Tibial nerve (tissue), 4 donors: ENCODE measurements at regions not wholly inside any gene's neighbourhood (a gene's known extent, or its start where the extent isn't known, plus 50 kb on each side); places are given as distances from the start of the nearest gene placed in this dataset.

Experiments used
- DNase-seq, 2 donors: peaks; one replicate each; pipeline ENCODE4 v3.0.0-alpha.2; 2019; ENCODE audit warnings: low spot score in 2 of 2
- H3K27ac ChIP-seq, 4 donors: fragments of 200-600 bp; sonication (generic) in 3 of 4; one replicate each; pipeline ENCODE4 v1.5.1; 2017 to 2019; ENCODE audit warnings: mild to moderate bottlenecking in 1 of 4
- H3K27me3 ChIP-seq, 2 donors: fragments of 200-600 bp; sonication (generic) in 1 of 2; one replicate each; pipeline versions ENCODE4 v1.5.1 to v1.6.0; 2017 to 2019
- H3K36me3 ChIP-seq, 3 donors: fragments of 200-600 bp; sonication (generic); one replicate each; pipeline ENCODE4 v1.5.1; 2018 to 2019
- H3K4me1 ChIP-seq, 4 donors: fragments of 200-600 bp; sonication (generic) in 3 of 4; one replicate each; pipeline ENCODE4 v1.5.1; 2017 to 2019
- H3K4me3 ChIP-seq, 4 donors: fragments of 200-600 bp; sonication (generic) in 3 of 4; one replicate each; pipeline ENCODE4 v1.5.1; 2017 to 2019; ENCODE audit warnings: mild to moderate bottlenecking in 1 of 4, moderate library complexity in 1 of 4
- H3K9me3 ChIP-seq, 4 donors: fragments of 200-600 bp; sonication (generic) in 3 of 4; one replicate each; pipeline ENCODE4 v1.5.1; 2017 to 2019
- EP300 ChIP-seq, 2 donors: sonication (generic); formaldehyde crosslinking; IDR thresholded peaks; one replicate each; pipeline ENCODE4 v1.6.1; 2017; ENCODE audit warnings: antibody characterized with exemption in 2 of 2, mild to moderate bottlenecking in 1 of 2
- POLR2A ChIP-seq, 2 donors: fragments of 450-650 bp; IDR thresholded peaks; one replicate each; pipeline ENCODE4 v1.6.1; 2017; ENCODE audit warnings: antibody characterized with exemption in 2 of 2, mild to moderate bottlenecking in 2 of 2, moderate library complexity in 2 of 2
- WGBS, 2 donors: methylation state at CpG; one replicate each; pipeline ENCODE4 v1.1.5; 2018; 5-methylcytosine and 5-hydroxymethylcytosine counted together
- TF ChIP-seq, protein P1 (sequence below), 5 experiments: fragments of 200-600 bp in 3 of 5; fragments of 450-650 bp in 2 of 5; sonication (generic) in 3 of 5; IDR thresholded peaks; one replicate each; pipeline ENCODE4 v1.5.1; 2016 to 2019; ENCODE audit warnings: antibody characterized with exemption in 5 of 5, mild to moderate bottlenecking in 3 of 5, moderate library complexity in 2 of 5

GRCh38 chr16:86896976-86897375 lies 318.6 kb downstream of the FOXL1 start:
- Histone ChIP-seq H3K36me3 (no peaks in the 10 kb centered on the region), H3K27ac (no peak overlapping the region), H3K27me3 (peaks cover 0 to 14% of the 10 kb centered on the region in 2 donors), H3K4me3 (no peak overlapping the region), H3K9me3 (no peaks in the 10 kb centered on the region), H3K4me1 (no peaks in the 10 kb centered on the region)
- 85 to 87% methylated on average over 9 of the region's 9 CpGs for WGBS, 2 donors
- TF ChIP-seq EP300 (IDR thresholded peaks at IDR 0.05) (no peak), POLR2A (IDR thresholded peaks at IDR 0.05) (no peak)
- TF ChIP-seq, protein P1, sequence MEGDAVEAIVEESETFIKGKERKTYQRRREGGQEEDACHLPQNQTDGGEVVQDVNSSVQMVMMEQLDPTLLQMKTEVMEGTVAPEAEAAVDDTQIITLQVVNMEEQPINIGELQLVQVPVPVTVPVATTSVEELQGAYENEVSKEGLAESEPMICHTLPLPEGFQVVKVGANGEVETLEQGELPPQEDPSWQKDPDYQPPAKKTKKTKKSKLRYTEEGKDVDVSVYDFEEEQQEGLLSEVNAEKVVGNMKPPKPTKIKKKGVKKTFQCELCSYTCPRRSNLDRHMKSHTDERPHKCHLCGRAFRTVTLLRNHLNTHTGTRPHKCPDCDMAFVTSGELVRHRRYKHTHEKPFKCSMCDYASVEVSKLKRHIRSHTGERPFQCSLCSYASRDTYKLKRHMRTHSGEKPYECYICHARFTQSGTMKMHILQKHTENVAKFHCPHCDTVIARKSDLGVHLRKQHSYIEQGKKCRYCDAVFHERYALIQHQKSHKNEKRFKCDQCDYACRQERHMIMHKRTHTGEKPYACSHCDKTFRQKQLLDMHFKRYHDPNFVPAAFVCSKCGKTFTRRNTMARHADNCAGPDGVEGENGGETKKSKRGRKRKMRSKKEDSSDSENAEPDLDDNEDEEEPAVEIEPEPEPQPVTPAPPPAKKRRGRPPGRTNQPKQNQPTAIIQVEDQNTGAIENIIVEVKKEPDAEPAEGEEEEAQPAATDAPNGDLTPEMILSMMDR (IDR thresholded peaks at IDR 0.05) = no peak
- no peak for DNase-seq

GRCh38 chr16:86897486-86897885 lies 319.1 kb downstream of the FOXL1 start:
- H3K9me3 ChIP-seq = no peaks in the 10 kb centered on the region
- no peaks in the 10 kb centered on the region for H3K4me1 ChIP-seq
- H3K4me3 ChIP-seq = no peak overlapping the region
- H3K27me3 ChIP-seq = peaks cover 0 to 12% of the 10 kb centered on the region in 2 donors
- no peak for DNase-seq
- no peak overlapping the region for H3K27ac ChIP-seq
- H3K36me3 ChIP-seq = no peaks in the 10 kb centered on the region
- TF ChIP-seq, protein P1 (IDR thresholded peaks at IDR 0.05) = no peak
- no peak for TF ChIP-seq POLR2A (IDR thresholded peaks at IDR 0.05)
- TF ChIP-seq EP300 (IDR thresholded peaks at IDR 0.05) = no peak
- WGBS, 2 donors = 84 to 90% methylated on average over 11 of the region's 11 CpGs

DNA sequence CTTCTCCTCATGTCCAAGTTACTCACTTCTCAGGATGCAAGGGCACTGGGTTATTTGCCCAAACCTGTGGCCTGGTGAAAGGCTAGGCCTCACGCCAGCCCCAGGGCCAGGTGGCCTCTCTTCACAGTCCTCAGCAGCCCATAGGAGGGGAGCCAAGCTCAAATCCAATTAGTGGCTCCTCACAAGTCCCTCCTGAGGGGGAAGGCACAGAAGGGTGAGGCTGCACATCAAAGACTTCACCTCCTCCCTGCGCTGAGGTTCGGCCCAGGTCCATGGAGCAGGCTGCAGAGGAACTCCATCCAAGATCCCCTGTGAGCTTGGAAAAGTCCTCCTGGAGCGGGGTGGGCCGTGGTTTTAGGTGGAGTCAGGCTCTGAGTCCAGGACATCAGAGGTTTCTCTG lies 320.0 kb downstream of the FOXL1 start:
- Histone ChIP-seq H3K9me3 (no peaks in the 10 kb centered on the region), H3K4me1 (no peaks in the 10 kb centered on the region), H3K27me3 (peaks cover 0 to 12% of the 10 kb centered on the region in 2 donors), H3K36me3 (no peaks in the 10 kb centered on the region), H3K4me3 (no peak overlapping the region), H3K27ac (no peak overlapping the region)
- WGBS, 2 donors = 81 to 86% methylated on average over 5 of the region's 5 CpGs
- TF ChIP-seq, protein P1 (IDR thresholded peaks at IDR 0.05) = no peak
- TF ChIP-seq EP300 (IDR thresholded peaks at IDR 0.05) (no peak), POLR2A (IDR thresholded peaks at IDR 0.05) (no peak)
- DNase-seq = no peak

DNA sequence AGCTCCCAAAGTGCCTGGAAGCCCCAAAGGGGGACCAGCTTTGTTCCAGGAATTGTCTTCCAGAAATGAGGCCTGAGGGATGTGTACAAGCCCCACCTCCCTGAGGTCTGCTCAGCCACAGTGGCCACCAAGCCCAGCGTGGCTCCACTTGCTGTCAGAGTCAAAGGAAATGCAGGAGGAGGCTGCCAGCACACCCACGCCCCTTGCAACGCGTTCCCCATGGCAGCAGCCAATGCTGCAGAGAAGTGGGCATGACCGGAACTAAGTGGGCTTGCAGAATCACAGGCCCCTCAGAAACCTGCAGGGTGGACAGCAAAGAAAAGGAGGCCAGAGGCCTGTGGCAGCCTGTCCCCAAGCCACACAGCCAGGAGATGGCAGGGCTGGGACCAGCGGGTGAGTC lies 320.8 kb downstream of the FOXL1 start:
- Histone ChIP-seq H3K36me3 (no peaks in the 10 kb centered on the region), H3K9me3 (no peaks in the 10 kb centered on the region), H3K27ac (no peak overlapping the region), H3K4me1 (no peaks in the 10 kb centered on the region), H3K27me3 (peaks cover 0 to 16% of the 10 kb centered on the region in 2 donors), H3K4me3 (no peak overlapping the region)
- no peak for DNase-seq
- WGBS, 2 donors = 51 to 75% methylated on average over 6 of the region's 6 CpGs
- TF ChIP-seq EP300 (IDR thresholded peaks at IDR 0.05) (no peak), POLR2A (IDR thresholded peaks at IDR 0.05) (no peak)
- TF ChIP-seq, protein P1 (IDR thresholded peaks at IDR 0.05) = no peak

DNA sequence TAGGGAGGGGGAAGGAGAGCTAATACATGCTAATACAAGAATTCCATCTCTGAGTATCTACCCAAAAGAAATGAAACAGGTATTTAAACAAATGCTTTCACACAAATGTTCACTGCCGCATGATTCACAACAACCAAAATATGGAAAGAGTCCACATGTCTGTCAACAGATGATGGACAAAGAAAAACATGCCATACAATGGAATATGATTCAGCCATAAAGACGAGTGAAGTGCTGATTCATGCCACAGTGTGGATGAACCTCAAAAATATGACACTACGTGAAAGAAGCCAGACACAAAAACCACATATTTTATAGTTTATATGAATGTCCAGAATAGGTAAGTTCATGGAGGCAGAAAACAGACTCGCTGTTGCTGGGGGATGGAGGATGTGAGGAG lies 321.4 kb downstream of the FOXL1 start:
- Histone ChIP-seq H3K4me3 (no peak overlapping the region), H3K27me3 (peaks cover 0 to 9% of the 10 kb centered on the region in 2 donors), H3K36me3 (no peaks in the 10 kb centered on the region), H3K9me3 (no peaks in the 10 kb centered on the region), H3K4me1 (no peaks in the 10 kb centered on the region), H3K27ac (no peak overlapping the region)
- WGBS, 2 donors = 77 to 79% methylated on average over 4 of the region's 4 CpGs
- TF ChIP-seq, protein P1 (IDR thresholded peaks at IDR 0.05) = no peak
- TF ChIP-seq EP300 (IDR thresholded peaks at IDR 0.05) (no peak), POLR2A (IDR thresholded peaks at IDR 0.05) (no peak)
- DNase-seq = no peak
